Thyroid gland (tissue), 4 donors: ENCODE measurements at regions not wholly inside any gene's neighbourhood (a gene's known extent, or its start where the extent isn't known, plus 50 kb on each side); places are given as distances from the start of the nearest gene placed in this dataset.

Experiments used
- DNase-seq, 2 donors: peaks; one replicate each; pipeline ENCODE4 v3.0.0-alpha.2; 2019
- H3K27ac ChIP-seq, 3 donors: fragments of 200-600 bp; sonication (generic); 1 replicate in 2 of 3; 2 replicates in 1 of 3; pipeline ENCODE4 v1.5.1; 2016 to 2019; ENCODE audit warnings: mild to moderate bottlenecking in 1 of 3, moderate library complexity in 1 of 3
- H3K27me3 ChIP-seq: fragments of 200-600 bp; sonication (generic); one replicate; pipeline ENCODE4 v1.5.1; 2019
- H3K36me3 ChIP-seq, 2 donors: fragments of 200-600 bp; sonication (generic); one replicate each; pipeline ENCODE4 v1.5.1; 2016 to 2019
- H3K4me1 ChIP-seq, 2 donors: fragments of 200-600 bp; sonication (generic); one replicate each; pipeline ENCODE4 v1.5.1; 2017 to 2019
- H3K4me3 ChIP-seq, 3 donors: fragments of 200-600 bp; sonication (generic); replicated peaks in 1 of 3; 1 replicate in 2 of 3; 2 replicates in 1 of 3; pipeline ENCODE4 v1.5.1; 2016; ENCODE audit warnings: mild to moderate bottlenecking in 1 of 3
- H3K9me3 ChIP-seq: fragments of 200-600 bp; sonication (generic); one replicate; pipeline ENCODE4 v1.5.1; 2017
- POLR2A ChIP-seq, 2 donors: fragments of 450-650 bp; IDR thresholded peaks; one replicate each; pipeline ENCODE4 v1.6.1; 2017; ENCODE audit warnings: antibody characterized with exemption in 2 of 2, mild to moderate bottlenecking in 2 of 2, moderate library complexity in 1 of 2
- WGBS, 2 donors: methylation state at CpG; one replicate each; pipeline ENCODE4 v1.1.5; 2017; 5-methylcytosine and 5-hydroxymethylcytosine counted together
- intact Hi-C: fragments of 100-400 bp; cut with DNase I; formaldehyde crosslinking; loops from one replicate; pipeline ENCODE4 v1.15.1; 2023
- TF ChIP-seq, protein P1 (sequence below), 6 experiments: fragments of 200-600 bp in 3 of 6; fragments of 450-650 bp in 3 of 6; sonication (generic) in 3 of 6; IDR thresholded peaks; one replicate each; pipeline ENCODE4 v1.5.1; 2016 to 2019; ENCODE audit warnings: antibody characterized with exemption in 6 of 6, mild to moderate bottlenecking in 2 of 6, inconsistent platforms in 1 of 6, moderate library complexity in 1 of 6

DNA sequence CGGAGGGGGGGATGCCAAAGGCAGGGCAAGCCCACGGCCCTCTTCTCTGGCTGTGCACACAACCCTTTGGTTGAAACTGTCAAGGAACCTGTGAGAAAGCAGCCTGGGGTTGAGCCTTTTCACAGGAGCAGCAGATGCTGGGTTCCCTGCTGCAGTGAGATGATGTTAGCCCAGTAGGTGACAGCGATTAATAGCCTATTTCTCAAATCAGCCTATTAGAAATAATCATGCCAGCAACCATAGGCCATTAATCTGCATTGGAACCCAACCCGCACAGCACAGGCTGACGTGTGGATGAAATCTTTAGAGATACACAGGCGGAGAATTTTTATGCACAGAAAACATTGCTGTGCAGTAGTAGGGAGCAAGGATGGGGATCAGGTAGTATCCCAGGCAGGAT is 637.5 kb downstream of the AJAP1 start:
- intact Hi-C loops = no loop called here
- no peak overlapping the region for H3K4me3 ChIP-seq
- WGBS, 2 donors = 62 to 67% methylated on average over 6 of the region's 6 CpGs

DNA sequence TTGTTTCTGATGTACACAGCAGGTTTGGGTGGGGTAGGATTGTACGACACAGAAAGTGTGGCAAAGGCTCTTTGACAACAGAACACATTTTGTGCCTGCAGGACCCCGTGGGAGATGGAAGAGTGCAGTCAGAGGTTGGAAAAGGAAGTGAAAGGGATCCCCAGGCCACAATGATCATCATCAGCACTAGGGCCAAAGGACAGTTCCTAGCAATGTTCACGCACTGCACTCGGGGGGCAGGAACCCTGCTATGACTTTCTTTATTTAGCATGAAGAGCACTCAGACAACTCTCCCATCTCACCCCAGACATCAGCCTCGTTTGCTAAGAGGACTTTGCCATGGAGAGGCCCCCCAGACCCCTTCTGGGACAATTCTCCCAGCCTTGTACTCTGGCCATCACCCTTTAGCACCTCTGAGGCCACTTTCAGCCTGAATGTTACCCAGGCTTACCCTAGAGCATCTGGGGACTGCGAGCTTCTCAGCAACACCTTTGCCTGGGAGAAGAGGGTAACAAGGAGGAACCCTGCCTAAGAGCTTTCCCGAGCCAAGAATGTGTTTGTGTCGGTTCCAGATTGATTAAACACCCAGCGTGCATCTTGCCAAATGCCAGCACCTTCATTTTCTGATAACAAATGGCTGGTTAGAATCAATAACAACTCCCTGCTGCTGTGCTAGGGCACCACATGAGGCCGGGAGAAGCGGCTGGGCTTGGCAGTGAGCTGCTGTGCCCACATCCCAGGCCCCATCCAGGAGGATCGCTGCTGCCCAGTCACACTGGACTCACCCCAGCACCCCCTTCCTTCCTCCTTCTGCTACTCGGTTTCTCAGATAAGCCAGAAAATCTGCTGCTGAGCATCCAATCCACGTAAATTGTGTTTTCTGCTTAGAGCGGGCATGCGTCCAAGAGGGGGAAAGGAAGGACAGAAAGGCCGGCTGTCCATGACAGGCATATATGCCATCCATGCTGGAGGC is 633.1 kb downstream of the AJAP1 start:
- DNase-seq = no peak
- 60 to 71% methylated on average over 17 of the region's 17 CpGs for WGBS, 2 donors
- Histone ChIP-seq H3K4me3 (no peak overlapping the region), H3K36me3 (no peaks in the 10 kb centered on the region), H3K27ac (no peak overlapping the region), H3K4me1 (no peaks in the 10 kb centered on the region), H3K9me3 (no peaks in the 10 kb centered on the region), H3K27me3 (no peaks in the 10 kb centered on the region)
- TF ChIP-seq POLR2A (IDR thresholded peaks at IDR 0.05) = no peak
- TF ChIP-seq, protein P1, sequence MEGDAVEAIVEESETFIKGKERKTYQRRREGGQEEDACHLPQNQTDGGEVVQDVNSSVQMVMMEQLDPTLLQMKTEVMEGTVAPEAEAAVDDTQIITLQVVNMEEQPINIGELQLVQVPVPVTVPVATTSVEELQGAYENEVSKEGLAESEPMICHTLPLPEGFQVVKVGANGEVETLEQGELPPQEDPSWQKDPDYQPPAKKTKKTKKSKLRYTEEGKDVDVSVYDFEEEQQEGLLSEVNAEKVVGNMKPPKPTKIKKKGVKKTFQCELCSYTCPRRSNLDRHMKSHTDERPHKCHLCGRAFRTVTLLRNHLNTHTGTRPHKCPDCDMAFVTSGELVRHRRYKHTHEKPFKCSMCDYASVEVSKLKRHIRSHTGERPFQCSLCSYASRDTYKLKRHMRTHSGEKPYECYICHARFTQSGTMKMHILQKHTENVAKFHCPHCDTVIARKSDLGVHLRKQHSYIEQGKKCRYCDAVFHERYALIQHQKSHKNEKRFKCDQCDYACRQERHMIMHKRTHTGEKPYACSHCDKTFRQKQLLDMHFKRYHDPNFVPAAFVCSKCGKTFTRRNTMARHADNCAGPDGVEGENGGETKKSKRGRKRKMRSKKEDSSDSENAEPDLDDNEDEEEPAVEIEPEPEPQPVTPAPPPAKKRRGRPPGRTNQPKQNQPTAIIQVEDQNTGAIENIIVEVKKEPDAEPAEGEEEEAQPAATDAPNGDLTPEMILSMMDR (IDR thresholded peaks at IDR 0.05) = no peak
- intact Hi-C loops = no loop called here

More for the DNA sequence above, 637.5 kb downstream of the AJAP1 start:
- no peak overlapping the region for H3K27ac ChIP-seq
- H3K4me1 ChIP-seq = no peaks in the 10 kb centered on the region
- no peak for DNase-seq
- no peak for TF ChIP-seq POLR2A (IDR thresholded peaks at IDR 0.05)
- TF ChIP-seq, protein P1 (IDR thresholded peaks at IDR 0.05) = no peak
- no peaks in the 10 kb centered on the region for H3K27me3 ChIP-seq
- H3K36me3 ChIP-seq = no peaks in the 10 kb centered on the region
- no peaks in the 10 kb centered on the region for H3K9me3 ChIP-seq

DNA sequence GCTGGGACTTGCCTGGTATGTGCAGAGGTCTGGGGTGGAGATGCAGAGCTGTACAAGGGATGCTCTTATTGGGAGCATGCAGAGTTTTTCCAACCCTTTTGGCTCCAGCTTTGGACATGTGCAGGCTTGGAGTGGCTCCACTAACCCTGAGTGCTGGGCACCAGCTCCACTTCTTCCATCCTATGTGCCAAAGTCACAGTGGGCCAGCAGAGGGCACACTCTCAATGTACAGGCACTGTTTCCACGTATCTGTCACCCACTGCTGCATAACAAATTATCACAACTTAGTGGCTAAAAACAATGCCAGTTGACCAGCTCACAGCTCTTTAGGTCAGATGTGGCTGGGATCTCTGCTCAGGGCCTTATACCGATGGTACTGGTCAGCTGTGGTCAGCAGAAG is 631.8 kb downstream of the AJAP1 start:
- no peak overlapping the region for H3K27ac ChIP-seq
- TF ChIP-seq, protein P1 (IDR thresholded peaks at IDR 0.05) = peak in 1 of 6 experiments; percentile 14
- TF ChIP-seq POLR2A (IDR thresholded peaks at IDR 0.05) = no peak
- no peaks in the 10 kb centered on the region for H3K9me3 ChIP-seq
- intact Hi-C loops = no loop called here
- peak; percentile 7 to 20 for DNase-seq
- H3K36me3 ChIP-seq = no peaks in the 10 kb centered on the region
- 32 to 37% methylated on average over 2 of the region's 2 CpGs for WGBS, 2 donors
- no peaks in the 10 kb centered on the region for H3K4me1 ChIP-seq
- no peaks in the 10 kb centered on the region for H3K27me3 ChIP-seq
- H3K4me3 ChIP-seq = no peak overlapping the region

DNA sequence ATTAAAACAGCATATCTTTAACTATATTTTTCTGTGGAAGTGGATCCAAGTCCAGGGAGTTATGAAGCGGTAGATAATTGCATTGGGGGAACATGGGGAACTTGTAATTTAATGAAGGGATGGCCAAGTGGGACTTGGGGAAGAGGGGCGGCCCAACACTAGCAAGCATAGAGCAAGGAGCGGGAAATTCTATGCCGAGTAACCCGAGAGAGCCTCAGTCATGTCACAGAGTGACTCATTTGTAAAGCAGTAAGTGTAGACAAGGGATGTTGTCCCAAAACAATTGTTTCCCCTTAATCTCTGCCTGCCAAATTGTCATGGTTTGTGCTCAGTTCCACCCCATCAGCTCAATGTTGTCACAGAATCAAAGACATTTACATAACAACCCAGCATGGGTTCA is 620.1 kb downstream of the AJAP1 start:
- 53 to 81% methylated on average over 5 of the region's 5 CpGs for WGBS, 2 donors
- H3K4me1 ChIP-seq = no peaks in the 10 kb centered on the region
- no peak for DNase-seq
- H3K9me3 ChIP-seq = no peaks in the 10 kb centered on the region
- no peaks in the 10 kb centered on the region for H3K36me3 ChIP-seq
- H3K4me3 ChIP-seq = no peak overlapping the region
- no peaks in the 10 kb centered on the region for H3K27me3 ChIP-seq
- intact Hi-C loops = no loop called here
- TF ChIP-seq, protein P1 (IDR thresholded peaks at IDR 0.05) = no peak
- TF ChIP-seq POLR2A (IDR thresholded peaks at IDR 0.05) = no peak
- no peak overlapping the region for H3K27ac ChIP-seq

DNA sequence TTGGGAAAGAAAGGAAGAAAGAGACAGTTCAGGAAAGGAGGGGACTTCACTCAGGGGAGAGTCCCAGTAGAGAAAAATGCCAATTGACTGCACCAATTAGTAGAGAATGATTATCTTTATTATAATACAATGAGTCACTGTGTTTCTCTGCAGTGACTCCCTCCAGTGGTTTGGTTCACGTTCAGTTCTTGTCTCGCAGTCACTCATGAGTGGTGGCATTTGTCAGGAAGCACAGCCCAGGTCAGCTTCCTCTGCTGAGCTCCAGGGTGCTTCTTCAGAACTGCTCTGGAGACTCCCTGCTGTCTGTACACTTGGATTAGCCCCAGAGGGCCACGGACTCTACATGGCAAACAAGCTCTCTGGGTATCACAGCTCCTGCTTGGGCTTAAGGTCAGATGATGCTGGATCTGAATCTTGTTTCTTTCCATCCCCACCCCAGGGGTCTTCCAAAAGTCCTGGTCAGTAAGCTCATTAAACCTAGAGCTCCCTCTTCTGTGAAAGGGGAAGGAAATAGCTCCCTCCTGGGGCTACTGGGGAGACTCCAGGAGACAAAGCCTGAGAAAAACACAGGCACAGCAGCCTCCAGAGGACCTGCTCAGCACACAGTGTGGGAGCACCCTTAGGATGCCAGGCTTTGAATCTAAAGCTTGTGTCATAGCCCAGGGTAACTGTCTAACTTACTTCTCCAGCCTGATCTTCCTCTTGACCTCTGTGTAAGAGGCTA is 619.0 kb downstream of the AJAP1 start:
- Histone ChIP-seq H3K27ac (no peak overlapping the region), H3K4me3 (no peak overlapping the region), H3K4me1 (no peaks in the 10 kb centered on the region), H3K36me3 (no peaks in the 10 kb centered on the region), H3K9me3 (no peaks in the 10 kb centered on the region), H3K27me3 (no peaks in the 10 kb centered on the region)
- intact Hi-C loops = no loop called here
- DNase-seq = no peak
- WGBS, 2 donors = 20 to 28% methylated on average over 3 of the region's 3 CpGs
- no peak for TF ChIP-seq POLR2A (IDR thresholded peaks at IDR 0.05)
- TF ChIP-seq, protein P1 (IDR thresholded peaks at IDR 0.05) = no peak
